KMS-11 (cell line): ENCODE measurements at regions not wholly inside any gene's neighbourhood (a gene's known extent, or its start where the extent isn't known, plus 50 kb on each side); places are given as distances from the start of the nearest gene placed in this dataset.

Source experiments
- H2AFZ ChIP-seq: fragments of 200-600 bp; sonication (generic); 2 replicates; pipeline ENCODE4 v1.6.1; 2016; ENCODE audit warnings: antibody characterized with exemption, mixed run types, low read depth
- H3K27ac ChIP-seq: fragments of 200-600 bp; sonication (generic); 2 replicates; pipeline ENCODE4 v1.6.1; 2016; ENCODE audit warnings: mild to moderate bottlenecking, mixed run types
- H3K27me3 ChIP-seq: fragments of 200-600 bp; sonication (generic); 2 replicates; pipeline ENCODE4 v1.6.1; 2017; ENCODE audit warnings: mild to moderate bottlenecking, low read depth, mixed run types, moderate library complexity; ENCODE audit not compliant: insufficient read depth
- H3K36me3 ChIP-seq: fragments of 200-600 bp; sonication (generic); 2 replicates; pipeline ENCODE4 v1.6.1; 2017; ENCODE audit warnings: mild to moderate bottlenecking, mixed run types; ENCODE audit not compliant: insufficient read depth
- H3K4me1 ChIP-seq: fragments of 200-600 bp; sonication (generic); 2 replicates; pipeline ENCODE4 v1.6.1; 2016; ENCODE audit warnings: mild to moderate bottlenecking, low read depth, mixed run types; ENCODE audit not compliant: poor library complexity, severe bottlenecking
- H3K4me2 ChIP-seq: fragments of 200-600 bp; sonication (generic); 2 replicates; pipeline ENCODE4 v1.7.0; 2016; ENCODE audit warnings: mild to moderate bottlenecking, mixed run types
- H3K4me3 ChIP-seq: fragments of 200-600 bp; sonication (generic); IDR thresholded peaks from 2 replicates; pipeline ENCODE4 v1.6.1; 2017; ENCODE audit warnings: low read depth, low read length, mixed read lengths; ENCODE audit not compliant: insufficient read depth
- H3K79me2 ChIP-seq: fragments of 200-600 bp; sonication (generic); 2 replicates; pipeline ENCODE4 v1.6.1; 2016; ENCODE audit warnings: low read depth, mixed run types; ENCODE audit not compliant: insufficient read depth
- H3K9ac ChIP-seq: fragments of 200-600 bp; sonication (generic); 2 replicates; pipeline ENCODE4 v1.6.1; 2016; ENCODE audit warnings: mild to moderate bottlenecking, mixed run types
- H4K20me1 ChIP-seq: fragments of 200-600 bp; sonication (generic); 2 replicates; pipeline ENCODE4 v1.6.1; 2016; ENCODE audit warnings: mild to moderate bottlenecking, mixed run types; ENCODE audit not compliant: insufficient read depth
- CTCF ChIP-seq: fragments of 200-600 bp; sonication (generic); conservative IDR thresholded peaks from 2 replicates; pipeline ENCODE4 v1.6.1; 2017; ENCODE audit warnings: low read depth, mild to moderate bottlenecking, antibody characterized with exemption, low read length, moderate library complexity, mixed read lengths

- H3K4me1 ChIP-seq, result no peaks in the 10 kb centered on the region
- H3K4me3 ChIP-seq, result no peak overlapping the region
- no peaks in the 10 kb centered on the region for H4K20me1 ChIP-seq
- H3K79me2 ChIP-seq, result no peaks in the 10 kb centered on the region
- H3K27ac ChIP-seq, result no peak overlapping the region
- no peak overlapping the region for H3K4me2 ChIP-seq
- no peaks in the 10 kb centered on the region for H3K36me3 ChIP-seq
- H2AFZ ChIP-seq, result no peak overlapping the region
- TF ChIP-seq CTCF, result no peak
- no peak overlapping the region for H3K9ac ChIP-seq
- no peaks in the 10 kb centered on the region for H3K27me3 ChIP-seq
These were observed 85.0 kb upstream of the SEPTIN5 start for GRCh38 chr22:19629331-19629719.

GRCh38 chr22:19629720-19630419, 84.4 kb upstream of the SEPTIN5 start:
- Histone ChIP-seq H3K4me2 (no peak overlapping the region), H3K4me3 (no peak overlapping the region), H3K27me3 (no peaks in the 10 kb centered on the region), H3K4me1 (no peaks in the 10 kb centered on the region), H3K9ac (no peak overlapping the region), H3K36me3 (no peaks in the 10 kb centered on the region), H3K79me2 (no peaks in the 10 kb centered on the region), H3K27ac (no peak overlapping the region), H2AFZ (no peak overlapping the region), H4K20me1 (no peaks in the 10 kb centered on the region)
- TF ChIP-seq CTCF, result peak; percentile 89

GRCh38 chr22:19630614-19631013, 83.7 kb upstream of the SEPTIN5 start:
- Histone ChIP-seq H2AFZ (no peak overlapping the region), H3K4me1 (no peaks in the 10 kb centered on the region), H3K27ac (no peak overlapping the region), H3K79me2 (no peaks in the 10 kb centered on the region), H4K20me1 (no peaks in the 10 kb centered on the region), H3K36me3 (no peaks in the 10 kb centered on the region), H3K9ac (no peak overlapping the region), H3K4me3 (no peak overlapping the region), H3K27me3 (no peaks in the 10 kb centered on the region), H3K4me2 (no peak overlapping the region)
- TF ChIP-seq CTCF, result no peak

- H4K20me1 ChIP-seq, result no peaks in the 10 kb centered on the region
- peak; percentile 50; the same call in 1 of the 2 replicates for TF ChIP-seq CTCF
- no peak overlapping the region for H3K9ac ChIP-seq
- no peak overlapping the region for H3K27ac ChIP-seq
- no peaks in the 10 kb centered on the region for H3K27me3 ChIP-seq
- H3K79me2 ChIP-seq, result no peaks in the 10 kb centered on the region
- no peak overlapping the region for H3K4me3 ChIP-seq
- H2AFZ ChIP-seq, result no peak overlapping the region
- no peaks in the 10 kb centered on the region for H3K36me3 ChIP-seq
- no peak overlapping the region for H3K4me2 ChIP-seq
- no peaks in the 10 kb centered on the region for H3K4me1 ChIP-seq
These were observed 82.2 kb upstream of the SEPTIN5 start for GRCh38 chr22:19631899-19632667.
